WTC11 (cell line): ENCODE measurements at regions not wholly inside any gene's neighbourhood (a gene's known extent, or its start where the extent isn't known, plus 50 kb on each side); places are given as distances from the start of the nearest gene placed in this dataset.

Experiments
- ATAC-seq: fragments of 200-7000 bp; cut with Tn5 transposase; 2 replicates; pipeline ENCODE4 v1.10.0; 2021; ENCODE audit warnings: mild to moderate bottlenecking, moderate library complexity
- CTCF ChIA-PET: fragments of 300-600 bp; sonication (Branson Sonifier 250); formaldehyde crosslinking; loops from one replicate; lab custom pipeline; 2021; ENCODE audit warnings: antibody characterized with exemption; lab: Charles Lee
- POLR2A ChIA-PET: fragments of 350-600 bp; sonication (Branson Sonifier 250); formaldehyde crosslinking; loops from one replicate; lab custom pipeline; 2021; ENCODE audit warnings: antibody characterized with exemption; lab: Charles Lee
- DNase-seq: peaks from one replicate; pipeline ENCODE4 v3.0.0; 2021; ENCODE audit warnings: low spot score
- H3K27ac Mint-ChIP-seq: 2 replicates; pipeline ENCODE4 v1.8.0; 2021; ENCODE audit warnings: mixed read lengths
- H3K27me3 Mint-ChIP-seq: 2 replicates; pipeline ENCODE4 v1.8.0; 2021; ENCODE audit warnings: low read depth, mild to moderate bottlenecking, moderate library complexity, mixed read lengths
- H3K36me3 Mint-ChIP-seq: 2 replicates; pipeline ENCODE4 v1.8.0; 2021; ENCODE audit warnings: mixed read lengths
- H3K4me1 Mint-ChIP-seq: 2 replicates; pipeline ENCODE4 v1.8.0; 2022; ENCODE audit warnings: mixed read lengths
- H3K4me3 Mint-ChIP-seq: 2 replicates; pipeline ENCODE4 v1.8.0; 2021; ENCODE audit warnings: mild to moderate bottlenecking, moderate library complexity, mixed read lengths
- H3K9me3 Mint-ChIP-seq: 2 replicates; pipeline ENCODE4 v1.8.0; 2021; ENCODE audit warnings: mixed read lengths
- ATF1 ChIP-seq: sonication (generic); formaldehyde crosslinking; IDR thresholded peaks from 2 replicates; pipeline ENCODE4 v1.8.1; 2023; ENCODE audit warnings: mild to moderate bottlenecking, moderate library complexity, missing genetic modification reagents
- CBFB ChIP-seq: sonication (generic); formaldehyde crosslinking; IDR thresholded peaks from 2 replicates; pipeline ENCODE4 v1.8.1; 2022; ENCODE audit warnings: mild to moderate bottlenecking, low read depth, missing genetic modification reagents
- ELF4 ChIP-seq: sonication (generic); formaldehyde crosslinking; IDR thresholded peaks from 2 replicates; pipeline ENCODE4 v1.8.1; 2022; ENCODE audit warnings: low read depth, mild to moderate bottlenecking, moderate library complexity, missing genetic modification reagents
- ETV6 ChIP-seq: sonication (generic); formaldehyde crosslinking; IDR thresholded peaks from 2 replicates; pipeline ENCODE4 v1.8.1; 2022; ENCODE audit warnings: mild to moderate bottlenecking, missing genetic modification reagents
- GTF2I ChIP-seq: fragments of 250-450 bp; sonication (Bioruptor Pico); conservative IDR thresholded peaks from 2 replicates; pipeline ENCODE4 v1.4.0; 2021; ENCODE audit warnings: mild to moderate bottlenecking
- HMGA2 ChIP-seq: fragments of 250-450 bp; sonication (Bioruptor Pico); IDR thresholded peaks from 2 replicates; pipeline ENCODE4 v1.4.0; 2021; ENCODE audit warnings: mild to moderate bottlenecking, moderate library complexity
- JAZF1 ChIP-seq: fragments of 250-450 bp; sonication (Bioruptor Pico); IDR thresholded peaks from 2 replicates; pipeline ENCODE4 v1.9.0; 2021; ENCODE audit warnings: moderate library complexity, mild to moderate bottlenecking, inconsistent platforms
- JUN ChIP-seq: sonication (generic); formaldehyde crosslinking; IDR thresholded peaks from 2 replicates; pipeline ENCODE4 v1.8.0; 2023; ENCODE audit warnings: mild to moderate bottlenecking, missing genetic modification reagents
- NFE2L1 ChIP-seq: sonication (generic); formaldehyde crosslinking; IDR thresholded peaks from 2 replicates; pipeline ENCODE4 v1.8.1; 2023; ENCODE audit warnings: missing genetic modification reagents
- ZBTB21 ChIP-seq: sonication (generic); formaldehyde crosslinking; IDR thresholded peaks from 2 replicates; pipeline ENCODE4 v1.8.1; 2023; ENCODE audit warnings: mild to moderate bottlenecking, missing genetic modification reagents, borderline replicate concordance
- ZNF219 ChIP-seq: sonication (generic); formaldehyde crosslinking; IDR thresholded peaks from 2 replicates; pipeline ENCODE4 v1.8.0; 2023; ENCODE audit warnings: missing genetic modification reagents, mild to moderate bottlenecking, borderline replicate concordance
- ZNF317 ChIP-seq: sonication (generic); formaldehyde crosslinking; IDR thresholded peaks from 2 replicates; pipeline ENCODE4 v1.8.1; 2023; ENCODE audit warnings: low read depth, mild to moderate bottlenecking, moderate library complexity, missing genetic modification reagents, borderline replicate concordance
- ZNF671 ChIP-seq: fragments of 250-450 bp; sonication (Bioruptor Pico); IDR thresholded peaks from 2 replicates; pipeline ENCODE4 v1.8.0; 2021; ENCODE audit warnings: mild to moderate bottlenecking
- TF ChIP-seq, protein P1 (sequence below): fragments of 200-600 bp; IDR thresholded peaks from 2 replicates; pipeline ENCODE4 v1.8.0; 2022; ENCODE audit warnings: antibody characterized with exemption
- TF ChIP-seq, protein P2 (sequence below): sonication (generic); formaldehyde crosslinking; IDR thresholded peaks from 2 replicates; pipeline ENCODE4 v1.8.0; 2023; ENCODE audit warnings: mild to moderate bottlenecking, missing genetic modification reagents
- TF ChIP-seq, protein P3 (sequence below): sonication (generic); formaldehyde crosslinking; IDR thresholded peaks from 2 replicates; pipeline ENCODE4 v1.8.1; 2022; ENCODE audit warnings: low read depth, missing genetic modification reagents, borderline replicate concordance
- TF ChIP-seq, protein P4 (sequence below): sonication (generic); formaldehyde crosslinking; IDR thresholded peaks from 2 replicates; pipeline ENCODE4 v1.8.0; 2022; ENCODE audit warnings: mild to moderate bottlenecking, missing genetic modification reagents
- TF ChIP-seq, protein P5 (sequence below): fragments of 250-450 bp; sonication (Bioruptor Pico); IDR thresholded peaks from 2 replicates; pipeline ENCODE4 v2.1.2; 2022; ENCODE audit warnings: mild to moderate bottlenecking, moderate library complexity
- TF ChIP-seq, protein P6 (sequence below): fragments of 250-450 bp; sonication (Bioruptor Pico); IDR thresholded peaks from 2 replicates; pipeline ENCODE4 v1.9.0; 2021; ENCODE audit warnings: mild to moderate bottlenecking

DNA sequence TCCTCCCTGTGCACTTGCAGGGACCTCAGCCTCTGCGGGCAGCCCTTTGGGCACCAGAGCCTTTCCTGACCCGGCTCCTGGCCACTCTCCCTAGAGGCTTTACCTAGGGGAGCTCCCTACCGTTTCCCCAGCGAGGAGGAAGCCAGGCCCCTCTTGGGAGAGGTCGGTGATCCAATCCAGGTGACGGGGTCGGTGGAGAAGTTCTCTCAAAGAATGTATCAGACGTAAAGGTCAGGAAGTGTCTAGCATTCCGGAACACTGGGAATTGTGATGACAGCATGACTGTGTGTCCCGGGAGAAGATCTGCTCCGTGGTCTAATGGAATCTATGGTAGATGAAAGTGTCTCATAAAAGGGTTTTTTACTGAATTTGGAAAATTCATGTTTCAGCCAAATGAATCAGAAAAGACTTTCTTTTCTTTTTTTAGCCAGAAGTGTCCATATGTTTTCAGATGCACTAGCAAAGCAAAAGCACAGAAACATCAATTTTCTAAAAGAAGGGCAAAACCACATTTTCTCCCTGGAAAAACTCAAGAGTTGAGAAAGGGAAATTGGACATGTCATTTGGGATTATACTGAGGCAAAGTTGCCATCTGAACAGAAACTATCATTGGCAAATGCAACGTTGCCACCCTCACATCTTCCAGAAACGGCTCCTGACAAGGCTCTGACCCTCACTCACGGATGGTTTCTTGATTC is 289.4 kb downstream of the THBS2 start:
- ChIA-PET CTCF (no interaction called here), POLR2A (no interaction called here)
- Mint-ChIP-seq H3K4me3 (no peak overlapping the region), H3K4me1 (no peaks in the 10 kb centered on the region), H3K27ac (no peak overlapping the region), H3K27me3 (no peaks in the 10 kb centered on the region; the same call in 1 of the 2 replicates), H3K9me3 (peaks cover 34% of the 10 kb centered on the region), H3K36me3 (peaks cover 17% of the 10 kb centered on the region)
- ATAC-seq (no peak), DNase-seq (no peak)
- TF ChIP-seq, protein P1, sequence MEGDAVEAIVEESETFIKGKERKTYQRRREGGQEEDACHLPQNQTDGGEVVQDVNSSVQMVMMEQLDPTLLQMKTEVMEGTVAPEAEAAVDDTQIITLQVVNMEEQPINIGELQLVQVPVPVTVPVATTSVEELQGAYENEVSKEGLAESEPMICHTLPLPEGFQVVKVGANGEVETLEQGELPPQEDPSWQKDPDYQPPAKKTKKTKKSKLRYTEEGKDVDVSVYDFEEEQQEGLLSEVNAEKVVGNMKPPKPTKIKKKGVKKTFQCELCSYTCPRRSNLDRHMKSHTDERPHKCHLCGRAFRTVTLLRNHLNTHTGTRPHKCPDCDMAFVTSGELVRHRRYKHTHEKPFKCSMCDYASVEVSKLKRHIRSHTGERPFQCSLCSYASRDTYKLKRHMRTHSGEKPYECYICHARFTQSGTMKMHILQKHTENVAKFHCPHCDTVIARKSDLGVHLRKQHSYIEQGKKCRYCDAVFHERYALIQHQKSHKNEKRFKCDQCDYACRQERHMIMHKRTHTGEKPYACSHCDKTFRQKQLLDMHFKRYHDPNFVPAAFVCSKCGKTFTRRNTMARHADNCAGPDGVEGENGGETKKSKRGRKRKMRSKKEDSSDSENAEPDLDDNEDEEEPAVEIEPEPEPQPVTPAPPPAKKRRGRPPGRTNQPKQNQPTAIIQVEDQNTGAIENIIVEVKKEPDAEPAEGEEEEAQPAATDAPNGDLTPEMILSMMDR, result no peak

DNA sequence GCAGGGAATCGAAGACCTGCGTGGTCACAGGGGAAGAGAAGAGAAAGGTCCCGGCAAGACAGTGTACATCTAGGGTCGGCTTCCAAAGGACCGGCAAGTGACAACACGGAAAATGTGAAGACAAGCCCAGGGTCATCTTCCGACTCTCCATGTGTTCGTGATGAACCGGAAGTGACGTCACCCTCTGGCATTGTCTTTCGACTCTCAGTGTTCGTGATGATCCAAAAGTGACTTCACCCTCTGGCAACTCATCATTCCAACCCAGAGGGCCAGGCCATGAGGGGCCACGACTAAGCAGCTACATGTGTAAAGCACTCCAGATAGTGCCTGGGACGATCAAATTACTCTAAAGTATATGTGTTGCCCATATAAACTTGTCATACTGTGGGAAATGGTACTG is 290.8 kb downstream of the THBS2 start:
- Mint-ChIP-seq H3K4me3 (no peak overlapping the region), H3K27ac (no peak overlapping the region), H3K9me3 (peaks cover 39% of the 10 kb centered on the region), H3K27me3 (no peaks in the 10 kb centered on the region; the same call in 1 of the 2 replicates), H3K4me1 (no peaks in the 10 kb centered on the region), H3K36me3 (peaks cover 17% of the 10 kb centered on the region)
- CTCF ChIA-PET, result no interaction called here
- ATAC-seq (no peak), DNase-seq (no peak)
- POLR2A ChIA-PET, result no interaction called here
- no peak for TF ChIP-seq JUN (CRISPR knock-in tag)
- no peak for TF ChIP-seq GTF2I (CRISPR knock-in tag)
- TF ChIP-seq ETV6, result no peak
- TF ChIP-seq CBFB (CRISPR knock-in tag), result no peak
- TF ChIP-seq, protein P2, sequence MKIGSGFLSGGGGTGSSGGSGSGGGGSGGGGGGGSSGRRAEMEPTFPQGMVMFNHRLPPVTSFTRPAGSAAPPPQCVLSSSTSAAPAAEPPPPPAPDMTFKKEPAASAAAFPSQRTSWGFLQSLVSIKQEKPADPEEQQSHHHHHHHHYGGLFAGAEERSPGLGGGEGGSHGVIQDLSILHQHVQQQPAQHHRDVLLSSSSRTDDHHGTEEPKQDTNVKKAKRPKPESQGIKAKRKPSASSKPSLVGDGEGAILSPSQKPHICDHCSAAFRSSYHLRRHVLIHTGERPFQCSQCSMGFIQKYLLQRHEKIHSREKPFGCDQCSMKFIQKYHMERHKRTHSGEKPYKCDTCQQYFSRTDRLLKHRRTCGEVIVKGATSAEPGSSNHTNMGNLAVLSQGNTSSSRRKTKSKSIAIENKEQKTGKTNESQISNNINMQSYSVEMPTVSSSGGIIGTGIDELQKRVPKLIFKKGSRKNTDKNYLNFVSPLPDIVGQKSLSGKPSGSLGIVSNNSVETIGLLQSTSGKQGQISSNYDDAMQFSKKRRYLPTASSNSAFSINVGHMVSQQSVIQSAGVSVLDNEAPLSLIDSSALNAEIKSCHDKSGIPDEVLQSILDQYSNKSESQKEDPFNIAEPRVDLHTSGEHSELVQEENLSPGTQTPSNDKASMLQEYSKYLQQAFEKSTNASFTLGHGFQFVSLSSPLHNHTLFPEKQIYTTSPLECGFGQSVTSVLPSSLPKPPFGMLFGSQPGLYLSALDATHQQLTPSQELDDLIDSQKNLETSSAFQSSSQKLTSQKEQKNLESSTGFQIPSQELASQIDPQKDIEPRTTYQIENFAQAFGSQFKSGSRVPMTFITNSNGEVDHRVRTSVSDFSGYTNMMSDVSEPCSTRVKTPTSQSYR, result no peak
- TF ChIP-seq, protein P3, sequence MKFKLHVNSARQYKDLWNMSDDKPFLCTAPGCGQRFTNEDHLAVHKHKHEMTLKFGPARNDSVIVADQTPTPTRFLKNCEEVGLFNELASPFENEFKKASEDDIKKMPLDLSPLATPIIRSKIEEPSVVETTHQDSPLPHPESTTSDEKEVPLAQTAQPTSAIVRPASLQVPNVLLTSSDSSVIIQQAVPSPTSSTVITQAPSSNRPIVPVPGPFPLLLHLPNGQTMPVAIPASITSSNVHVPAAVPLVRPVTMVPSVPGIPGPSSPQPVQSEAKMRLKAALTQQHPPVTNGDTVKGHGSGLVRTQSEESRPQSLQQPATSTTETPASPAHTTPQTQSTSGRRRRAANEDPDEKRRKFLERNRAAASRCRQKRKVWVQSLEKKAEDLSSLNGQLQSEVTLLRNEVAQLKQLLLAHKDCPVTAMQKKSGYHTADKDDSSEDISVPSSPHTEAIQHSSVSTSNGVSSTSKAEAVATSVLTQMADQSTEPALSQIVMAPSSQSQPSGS, result no peak
- TF ChIP-seq ZNF219, result no peak
- TF ChIP-seq, protein P1, result no peak
- no peak for TF ChIP-seq JAZF1
- TF ChIP-seq HMGA2 (CRISPR knock-in tag), result no peak
- no peak for TF ChIP-seq ZBTB21
- TF ChIP-seq ATF1 (CRISPR knock-in tag), result no peak
- TF ChIP-seq ZNF671 (CRISPR knock-in tag), result no peak
- no peak for TF ChIP-seq ELF4 (CRISPR knock-in tag)
- TF ChIP-seq, protein P4, sequence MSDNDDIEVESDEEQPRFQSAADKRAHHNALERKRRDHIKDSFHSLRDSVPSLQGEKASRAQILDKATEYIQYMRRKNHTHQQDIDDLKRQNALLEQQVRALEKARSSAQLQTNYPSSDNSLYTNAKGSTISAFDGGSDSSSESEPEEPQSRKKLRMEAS, result no peak

DNA sequence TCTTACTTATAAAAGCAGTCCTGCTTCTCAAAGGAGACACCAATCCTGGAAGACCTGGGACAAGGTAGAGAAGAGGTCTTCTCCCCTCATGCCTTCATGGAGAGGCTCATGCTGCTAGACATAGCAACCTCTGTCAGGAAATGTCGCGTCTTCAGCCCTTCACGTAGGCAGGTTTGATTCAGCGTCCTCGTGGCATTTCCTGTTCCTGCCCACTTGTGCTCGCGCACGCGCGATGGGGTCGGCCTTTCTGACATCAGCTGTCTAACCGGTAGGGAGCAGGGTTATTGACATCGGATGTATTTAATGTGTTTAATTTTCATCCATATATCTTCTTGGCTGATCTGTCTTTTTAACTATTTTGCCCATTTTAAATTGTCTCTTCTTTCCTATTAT is 292.4 kb downstream of the THBS2 start:
- ATAC-seq (no peak), DNase-seq (no peak)
- ChIA-PET CTCF (no interaction called here), POLR2A (no interaction called here)
- no peak overlapping the region for H3K4me3 Mint-ChIP-seq
- no peak overlapping the region for H3K27ac Mint-ChIP-seq
- H3K36me3 Mint-ChIP-seq, result peaks cover 9% of the 10 kb centered on the region
- peaks cover 25% of the 10 kb centered on the region for H3K9me3 Mint-ChIP-seq
- H3K4me1 Mint-ChIP-seq, result peaks cover 4% of the 10 kb centered on the region; the same call in 1 of the 2 replicates
- H3K27me3 Mint-ChIP-seq, result no peaks in the 10 kb centered on the region; the same call in 1 of the 2 replicates
- TF ChIP-seq, protein P5, sequence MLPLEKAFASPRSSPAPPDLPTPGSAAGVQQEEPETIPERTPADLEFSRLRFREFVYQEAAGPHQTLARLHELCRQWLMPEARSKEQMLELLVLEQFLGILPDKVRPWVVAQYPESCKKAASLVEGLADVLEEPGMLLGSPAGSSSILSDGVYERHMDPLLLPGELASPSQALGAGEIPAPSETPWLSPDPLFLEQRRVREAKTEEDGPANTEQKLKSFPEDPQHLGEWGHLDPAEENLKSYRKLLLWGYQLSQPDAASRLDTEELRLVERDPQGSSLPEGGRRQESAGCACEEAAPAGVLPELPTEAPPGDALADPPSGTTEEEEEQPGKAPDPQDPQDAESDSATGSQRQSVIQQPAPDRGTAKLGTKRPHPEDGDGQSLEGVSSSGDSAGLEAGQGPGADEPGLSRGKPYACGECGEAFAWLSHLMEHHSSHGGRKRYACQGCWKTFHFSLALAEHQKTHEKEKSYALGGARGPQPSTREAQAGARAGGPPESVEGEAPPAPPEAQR (CRISPR knock-in tag), result no peak
- TF ChIP-seq ZNF317 (CRISPR knock-in tag) (no peak), NFE2L1 (CRISPR knock-in tag) (no peak)
- TF ChIP-seq, protein P6, sequence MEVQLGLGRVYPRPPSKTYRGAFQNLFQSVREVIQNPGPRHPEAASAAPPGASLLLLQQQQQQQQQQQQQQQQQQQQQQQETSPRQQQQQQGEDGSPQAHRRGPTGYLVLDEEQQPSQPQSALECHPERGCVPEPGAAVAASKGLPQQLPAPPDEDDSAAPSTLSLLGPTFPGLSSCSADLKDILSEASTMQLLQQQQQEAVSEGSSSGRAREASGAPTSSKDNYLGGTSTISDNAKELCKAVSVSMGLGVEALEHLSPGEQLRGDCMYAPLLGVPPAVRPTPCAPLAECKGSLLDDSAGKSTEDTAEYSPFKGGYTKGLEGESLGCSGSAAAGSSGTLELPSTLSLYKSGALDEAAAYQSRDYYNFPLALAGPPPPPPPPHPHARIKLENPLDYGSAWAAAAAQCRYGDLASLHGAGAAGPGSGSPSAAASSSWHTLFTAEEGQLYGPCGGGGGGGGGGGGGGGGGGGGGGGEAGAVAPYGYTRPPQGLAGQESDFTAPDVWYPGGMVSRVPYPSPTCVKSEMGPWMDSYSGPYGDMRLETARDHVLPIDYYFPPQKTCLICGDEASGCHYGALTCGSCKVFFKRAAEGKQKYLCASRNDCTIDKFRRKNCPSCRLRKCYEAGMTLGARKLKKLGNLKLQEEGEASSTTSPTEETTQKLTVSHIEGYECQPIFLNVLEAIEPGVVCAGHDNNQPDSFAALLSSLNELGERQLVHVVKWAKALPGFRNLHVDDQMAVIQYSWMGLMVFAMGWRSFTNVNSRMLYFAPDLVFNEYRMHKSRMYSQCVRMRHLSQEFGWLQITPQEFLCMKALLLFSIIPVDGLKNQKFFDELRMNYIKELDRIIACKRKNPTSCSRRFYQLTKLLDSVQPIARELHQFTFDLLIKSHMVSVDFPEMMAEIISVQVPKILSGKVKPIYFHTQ, result no peak
